WERI-Rb-1 (cell line): ENCODE measurements at regions not wholly inside any gene's neighbourhood (a gene's known extent, or its start where the extent isn't known, plus 50 kb on each side); places are given as distances from the start of the nearest gene placed in this dataset.

Experiments used
- DNase-seq: peaks from one replicate; pipeline ENCODE4 v3.0.0-alpha.2; 2020
- H3K27ac ChIP-seq: fragments of 250-450 bp; sonication (Bioruptor Pico); 2 replicates; pipeline ENCODE4 v1.5.1; 2020; ENCODE audit warnings: mild to moderate bottlenecking, moderate library complexity
- H3K27me3 ChIP-seq: fragments of 250-450 bp; sonication (Bioruptor Pico); 2 replicates; pipeline ENCODE4 v1.5.1; 2021; ENCODE audit warnings: mild to moderate bottlenecking, low read depth, moderate library complexity; ENCODE audit not compliant: insufficient read depth, severe bottlenecking
- H3K36me3 ChIP-seq: fragments of 250-450 bp; sonication (Bioruptor Pico); 2 replicates; pipeline ENCODE4 v1.5.1; 2020; ENCODE audit warnings: mild to moderate bottlenecking, moderate library complexity
- H3K4me3 ChIP-seq: 2 replicates; pipeline ENCODE4 v1.5.1; 2011; ENCODE audit warnings: low read depth, mild to moderate bottlenecking, control low read depth, low read length
- H3K9me3 ChIP-seq: fragments of 250-450 bp; sonication (Bioruptor Pico); 2 replicates; pipeline ENCODE4 v1.5.1; 2021; ENCODE audit warnings: mild to moderate bottlenecking, moderate library complexity; ENCODE audit not compliant: severe bottlenecking
- CTCF ChIP-seq: IDR thresholded peaks from 2 replicates; pipeline ENCODE4 v1.5.1; 2011; ENCODE audit warnings: low read depth, mild to moderate bottlenecking, control low read depth, inconsistent platforms, low read length

DNA sequence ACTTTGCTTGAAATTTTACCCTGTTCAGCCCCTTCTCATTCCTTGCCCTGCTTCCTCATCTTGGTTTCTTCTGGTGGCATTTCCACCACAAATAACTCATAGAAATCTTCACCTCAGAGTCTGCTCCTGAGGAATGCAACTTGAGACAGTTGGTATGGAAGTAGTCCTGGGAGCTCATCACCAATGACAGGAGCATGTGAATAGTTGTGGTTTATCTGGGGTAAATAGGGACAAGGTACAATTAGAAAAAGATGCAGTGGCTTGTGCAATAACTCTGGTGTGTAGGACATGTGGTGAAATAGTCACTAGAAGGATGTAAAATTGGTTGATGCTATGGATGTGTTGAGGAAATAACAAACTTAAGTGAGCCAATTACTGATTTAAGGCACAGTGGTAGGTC lies 72.7 kb upstream of the CHRNA7 start:
- Histone ChIP-seq H3K9me3 (peaks cover 8% of the 10 kb centered on the region), H3K27ac (no peak overlapping the region), H3K36me3 (no peaks in the 10 kb centered on the region), H3K4me3 (no peak overlapping the region), H3K27me3 (no peaks in the 10 kb centered on the region)
- no peak for TF ChIP-seq CTCF
- DNase-seq: no peak

GRCh38 chr15:31964586-31965307 lies 65.6 kb upstream of the CHRNA7 start:
- no peak overlapping the region for H3K27ac ChIP-seq
- no peaks in the 10 kb centered on the region for H3K36me3 ChIP-seq
- no peaks in the 10 kb centered on the region for H3K27me3 ChIP-seq
- no peak for TF ChIP-seq CTCF
- no peaks in the 10 kb centered on the region for H3K9me3 ChIP-seq
- no peak overlapping the region for H3K4me3 ChIP-seq
- DNase-seq: no peak

- DNase-seq: no peak
- Histone ChIP-seq H3K27ac (no peak overlapping the region), H3K4me3 (no peak overlapping the region), H3K27me3 (no peaks in the 10 kb centered on the region), H3K36me3 (no peaks in the 10 kb centered on the region), H3K9me3 (no peaks in the 10 kb centered on the region)
- TF ChIP-seq CTCF: no peak
Observed at GRCh38 chr15:31970007-31970406, 60.3 kb upstream of the CHRNA7 start.

GRCh38 chr15:31973197-31973596 lies 57.1 kb upstream of the CHRNA7 start:
- H3K4me3 ChIP-seq: no peak overlapping the region
- H3K9me3 ChIP-seq: no peaks in the 10 kb centered on the region
- no peaks in the 10 kb centered on the region for H3K27me3 ChIP-seq
- H3K27ac ChIP-seq: no peak overlapping the region
- no peak for TF ChIP-seq CTCF
- H3K36me3 ChIP-seq: no peaks in the 10 kb centered on the region
- DNase-seq: no peak

DNA sequence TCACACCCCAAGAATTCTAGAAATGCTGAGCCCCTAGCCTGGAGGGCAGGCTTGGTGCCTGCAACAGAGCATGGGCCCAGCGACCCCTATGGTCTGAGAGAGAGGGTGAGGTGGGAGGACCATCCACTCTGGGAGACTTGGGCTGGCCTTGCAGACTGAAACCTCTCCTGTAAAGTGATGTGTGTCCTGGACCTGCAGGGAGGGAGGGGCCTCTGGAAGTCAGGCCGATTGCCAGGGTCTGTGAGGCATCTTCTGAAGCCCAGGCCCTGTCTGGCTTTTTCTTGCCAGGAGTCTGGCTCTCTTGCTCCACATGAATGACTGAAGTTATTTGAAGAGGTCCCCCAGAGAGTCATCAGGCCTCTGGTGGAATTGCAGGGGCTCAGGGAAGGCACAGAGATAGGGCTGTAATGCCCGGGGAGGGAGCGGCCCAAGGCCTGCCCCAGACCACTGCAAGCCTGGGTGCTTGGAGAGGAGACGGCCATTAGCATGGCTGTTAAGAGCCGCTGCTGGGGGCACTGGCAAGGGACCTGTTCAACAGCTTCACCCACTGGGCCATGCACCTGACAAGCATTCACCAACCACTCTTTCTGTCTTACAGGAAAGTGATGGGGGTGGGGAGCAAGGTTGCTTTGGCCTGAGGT lies 56.0 kb upstream of the CHRNA7 start:
- Histone ChIP-seq H3K36me3 (no peaks in the 10 kb centered on the region), H3K27ac (no peak overlapping the region), H3K4me3 (no peak overlapping the region), H3K27me3 (no peaks in the 10 kb centered on the region), H3K9me3 (no peaks in the 10 kb centered on the region)
- TF ChIP-seq CTCF: no peak
- no peak for DNase-seq
